ENCODE measurements at regions not wholly inside any gene's neighbourhood (a gene's known extent, or its start where the extent isn't known, plus 50 kb on each side); places are given as distances from the start of the nearest gene placed in this dataset.

- TF ChIP-seq FOXM1 (IDR thresholded peaks at IDR 0.05; ENCODE audit: borderline replicate concordance, low read depth) = no peak
- no peak for TF ChIP-seq TCF12 (IDR thresholded peaks at IDR 0.05; ENCODE audit: low read depth)
- no peak for TF ChIP-seq CEBPB (IDR thresholded peaks at IDR 0.05)
- TF ChIP-seq TEAD4 (IDR thresholded peaks at IDR 0.05) = no peak
- TF ChIP-seq USF1 (IDR thresholded peaks at IDR 0.05) = no peak
- TF ChIP-seq CREB1 (IDR thresholded peaks at IDR 0.05; ENCODE audit: low read depth) = no peak
Observed at GRCh38 chr5:33271606-33272005, 169.2 kb upstream of the TARS1 start.

- TF ChIP-seq NFIC (IDR thresholded peaks at IDR 0.05) (peak; percentile 20; the same call in 1 of the 2 replicates), CEBPB (IDR thresholded peaks at IDR 0.05) (0 out of 2 replicates have a peak, but pooled peaks have one; percentile 28), EP300 (IDR thresholded peaks at IDR 0.05; ENCODE audit: borderline replicate concordance) (no peak; the same call in 1 of the 2 replicates), TAF1 (IDR thresholded peaks at IDR 0.05; ENCODE audit: low read depth) (no peak), EGR1 (IDR thresholded peaks at IDR 0.05) (no peak), RAD21 (IDR thresholded peaks at IDR 0.05; ENCODE audit: low read depth) (no peak), ZBTB7A (IDR thresholded peaks at IDR 0.05; ENCODE audit: low read depth) (no peak), YY1 (IDR thresholded peaks at IDR 0.05; ENCODE audit: low read depth) (no peak), USF1 (IDR thresholded peaks at IDR 0.05) (no peak), TCF12 (IDR thresholded peaks at IDR 0.05; ENCODE audit: low read depth) (no peak), FOXM1 (IDR thresholded peaks at IDR 0.05; ENCODE audit: borderline replicate concordance, low read depth) (no peak), REST (IDR thresholded peaks at IDR 0.05; ENCODE audit: low read depth) (no peak), CREB1 (IDR thresholded peaks at IDR 0.05; ENCODE audit: low read depth) (no peak), MAX (IDR thresholded peaks at IDR 0.05) (no peak), TEAD4 (IDR thresholded peaks at IDR 0.05) (0 out of 2 replicates have a peak, but pooled peaks have one; percentile 10)
Observed at GRCh38 chr5:33272288-33272687, 168.5 kb upstream of the TARS1 start.

GRCh38 chr5:33273985-33274384 lies 166.8 kb upstream of the TARS1 start:
- TF ChIP-seq EGR1 (IDR thresholded peaks at IDR 0.05) (no peak), TAF1 (IDR thresholded peaks at IDR 0.05; ENCODE audit: low read depth) (no peak), TEAD4 (IDR thresholded peaks at IDR 0.05) (no peak), MAX (IDR thresholded peaks at IDR 0.05) (no peak), RAD21 (IDR thresholded peaks at IDR 0.05; ENCODE audit: low read depth) (no peak), REST (IDR thresholded peaks at IDR 0.05; ENCODE audit: low read depth) (no peak), CEBPB (IDR thresholded peaks at IDR 0.05) (no peak), CREB1 (IDR thresholded peaks at IDR 0.05; ENCODE audit: low read depth) (no peak)

GRCh38 chr5:33275391-33275790 lies 165.4 kb upstream of the TARS1 start:
- TF ChIP-seq TEAD4 (IDR thresholded peaks at IDR 0.05) (no peak), TCF12 (IDR thresholded peaks at IDR 0.05; ENCODE audit: low read depth) (no peak), FOXM1 (IDR thresholded peaks at IDR 0.05; ENCODE audit: borderline replicate concordance, low read depth) (no peak), USF1 (IDR thresholded peaks at IDR 0.05) (no peak), TAF1 (IDR thresholded peaks at IDR 0.05; ENCODE audit: low read depth) (no peak), RAD21 (IDR thresholded peaks at IDR 0.05; ENCODE audit: low read depth) (no peak), CEBPB (IDR thresholded peaks at IDR 0.05) (no peak), MAX (IDR thresholded peaks at IDR 0.05) (no peak), REST (IDR thresholded peaks at IDR 0.05; ENCODE audit: low read depth) (no peak), EP300 (IDR thresholded peaks at IDR 0.05; ENCODE audit: borderline replicate concordance) (no peak), EGR1 (IDR thresholded peaks at IDR 0.05) (no peak), ZBTB7A (IDR thresholded peaks at IDR 0.05; ENCODE audit: low read depth) (no peak), CREB1 (IDR thresholded peaks at IDR 0.05; ENCODE audit: low read depth) (no peak), NFIC (IDR thresholded peaks at IDR 0.05) (no peak), YY1 (IDR thresholded peaks at IDR 0.05; ENCODE audit: low read depth) (no peak)
